Panc1 (cell line): ENCODE measurements at regions not wholly inside any gene's neighbourhood (a gene's known extent, or its start where the extent isn't known, plus 50 kb on each side); places are given as distances from the start of the nearest gene placed in this dataset.

ENCODE experiments used
- ATAC-seq: fragments of 200-7000 bp; cut with Tn5 transposase; 2 replicates; pipeline ENCODE4 v1.9.1; 2020; ENCODE audit warnings: mild to moderate bottlenecking, moderate library complexity
- BruUV-seq: library from RNA; stranded (reverse); fragments of 400-500 nt; replicated peaks from 2 replicates; lab custom pipeline; 2021; lab: Mats Ljungman, UMichigan
- CTCF ChIA-PET: fragments of 300-600 bp; sonication (Branson Sonifier 250); formaldehyde crosslinking; loops from one replicate; lab custom pipeline; 2022; ENCODE audit warnings: antibody characterized with exemption; lab: Charles Lee
- POLR2A ChIA-PET: fragments of 300-600 bp; sonication (Branson Sonifier 250); formaldehyde crosslinking; loops from one replicate; lab custom pipeline; 2022; ENCODE audit warnings: antibody characterized with exemption; lab: Charles Lee
- DNase-seq: peaks from one replicate; pipeline ENCODE4 v3.0.0-alpha.2; 2010; ENCODE audit warnings: low read depth, low spot score
- H3K27ac ChIP-seq: 2 replicates; pipeline ENCODE4 v1.5.1; 2011; ENCODE audit warnings: mild to moderate bottlenecking, low read length, inconsistent platforms
- H3K27me3 ChIP-seq: fragments of 200-500 bp; sonication (Bioruptor generic); 2 replicates; pipeline ENCODE4 v1.6.0; 2014; ENCODE audit warnings: low read length, inconsistent platforms; ENCODE audit not compliant: control insufficient read depth, insufficient read depth
- H3K36me3 ChIP-seq: fragments of 200-500 bp; sonication (Bioruptor generic); 2 replicates; pipeline ENCODE4 v1.5.1; 2014; ENCODE audit warnings: inconsistent platforms, mild to moderate bottlenecking, low read length, moderate library complexity; ENCODE audit not compliant: control insufficient read depth, insufficient read depth
- H3K4me1 ChIP-seq: 2 replicates; pipeline ENCODE4 v1.5.1; 2011; ENCODE audit warnings: inconsistent platforms, mild to moderate bottlenecking, low read length, moderate library complexity; ENCODE audit not compliant: control insufficient read depth, insufficient read depth
- H3K4me3 ChIP-seq, 2 experiments: 2 replicates each; pipeline ENCODE4 v1.5.1; 2011 to 2012; ENCODE audit warnings: low read depth in 2 of 2, low read length in 2 of 2, mild to moderate bottlenecking in 2 of 2, inconsistent platforms in 1 of 2, moderate library complexity in 1 of 2
- H3K9me3 ChIP-seq: fragments of 200-500 bp; sonication (Bioruptor generic); 2 replicates; pipeline ENCODE4 v1.5.1; 2014; ENCODE audit warnings: low read depth, mild to moderate bottlenecking, inconsistent platforms, low read length, moderate library complexity; ENCODE audit not compliant: control insufficient read depth, insufficient read depth
- POLR2AphosphoS5 ChIP-seq: IDR thresholded peaks from 2 replicates; pipeline ENCODE4 v1.6.1; 2012; ENCODE audit warnings: mild to moderate bottlenecking, low read depth, low read length, moderate library complexity
- REST ChIP-seq, 2 experiments: IDR thresholded peaks; 2 replicates each; pipeline ENCODE4 v1.6.1; 2011 to 2012; ENCODE audit warnings: low read depth in 2 of 2, control low read depth in 1 of 2, low read length in 1 of 2, mild to moderate bottlenecking in 1 of 2, moderate library complexity in 1 of 2; ENCODE audit not compliant: insufficient read depth in 1 of 2
- SIN3A ChIP-seq: IDR thresholded peaks from 2 replicates; pipeline ENCODE4 v1.6.1; 2012; ENCODE audit warnings: low read depth, mild to moderate bottlenecking, low read length, moderate library complexity, borderline replicate concordance; ENCODE audit not compliant: insufficient read depth
- TCF7L2 ChIP-seq: IDR thresholded peaks from 2 replicates; pipeline ENCODE4 v1.6.1; 2011; ENCODE audit warnings: mild to moderate bottlenecking, low read depth, low read length, inconsistent platforms
- in situ Hi-C: cut with HindIII; loops from 2 replicates; pipeline ENCODE4 v1.10.0; 2016; ENCODE audit warnings: low sequenced_read_pairs, low pct_unique_long_range_greater_than_20kb
- intact Hi-C: fragments of 100-400 bp; cut with micrococcal nuclease; formaldehyde crosslinking; loops from one replicate; pipeline ENCODE4 v1.10.0; 2022; ENCODE audit not compliant: unreplicated experiment
- TF ChIP-seq, protein P1 (sequence below): fragments of 450-650 bp; IDR thresholded peaks from 2 replicates; pipeline ENCODE4 v1.5.1; 2017; ENCODE audit warnings: mild to moderate bottlenecking

GRCh38 chr13:103716718-103717117 lies 650.5 kb upstream of the SLC10A2 start:
- in situ Hi-C loops (no loop called here), intact Hi-C loops (no loop called here)
- H3K27me3 ChIP-seq = no peaks in the 10 kb centered on the region
- H3K9me3 ChIP-seq = no peaks in the 10 kb centered on the region
- CTCF ChIA-PET = no interaction called here
- ATAC-seq (no peak), DNase-seq (no peak)
- BruUV-seq = no TSS peak
- H3K4me3 ChIP-seq = no peak overlapping the region
- no peak for TF ChIP-seq POLR2AphosphoS5
- TF ChIP-seq SIN3A = no peak
- TF ChIP-seq, protein P1, sequence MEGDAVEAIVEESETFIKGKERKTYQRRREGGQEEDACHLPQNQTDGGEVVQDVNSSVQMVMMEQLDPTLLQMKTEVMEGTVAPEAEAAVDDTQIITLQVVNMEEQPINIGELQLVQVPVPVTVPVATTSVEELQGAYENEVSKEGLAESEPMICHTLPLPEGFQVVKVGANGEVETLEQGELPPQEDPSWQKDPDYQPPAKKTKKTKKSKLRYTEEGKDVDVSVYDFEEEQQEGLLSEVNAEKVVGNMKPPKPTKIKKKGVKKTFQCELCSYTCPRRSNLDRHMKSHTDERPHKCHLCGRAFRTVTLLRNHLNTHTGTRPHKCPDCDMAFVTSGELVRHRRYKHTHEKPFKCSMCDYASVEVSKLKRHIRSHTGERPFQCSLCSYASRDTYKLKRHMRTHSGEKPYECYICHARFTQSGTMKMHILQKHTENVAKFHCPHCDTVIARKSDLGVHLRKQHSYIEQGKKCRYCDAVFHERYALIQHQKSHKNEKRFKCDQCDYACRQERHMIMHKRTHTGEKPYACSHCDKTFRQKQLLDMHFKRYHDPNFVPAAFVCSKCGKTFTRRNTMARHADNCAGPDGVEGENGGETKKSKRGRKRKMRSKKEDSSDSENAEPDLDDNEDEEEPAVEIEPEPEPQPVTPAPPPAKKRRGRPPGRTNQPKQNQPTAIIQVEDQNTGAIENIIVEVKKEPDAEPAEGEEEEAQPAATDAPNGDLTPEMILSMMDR = no peak
- TF ChIP-seq REST (IDR thresholded peaks at IDR 0.05; ENCODE audit: insufficient read depth in 1 of 2, low read depth in 2 of 2, low read length in 1 of 2) = no peak
- no peak for TF ChIP-seq TCF7L2
- H3K27ac ChIP-seq = no peak overlapping the region
- POLR2A ChIA-PET = interaction anchor here (0.5 kb wide), 1 partner anchor 26 kb away, joined by 4 read pairs; no protein-coding TSS in a partner anchor
- H3K4me1 ChIP-seq = no peaks in the 10 kb centered on the region
- H3K36me3 ChIP-seq = no peaks in the 10 kb centered on the region

DNA sequence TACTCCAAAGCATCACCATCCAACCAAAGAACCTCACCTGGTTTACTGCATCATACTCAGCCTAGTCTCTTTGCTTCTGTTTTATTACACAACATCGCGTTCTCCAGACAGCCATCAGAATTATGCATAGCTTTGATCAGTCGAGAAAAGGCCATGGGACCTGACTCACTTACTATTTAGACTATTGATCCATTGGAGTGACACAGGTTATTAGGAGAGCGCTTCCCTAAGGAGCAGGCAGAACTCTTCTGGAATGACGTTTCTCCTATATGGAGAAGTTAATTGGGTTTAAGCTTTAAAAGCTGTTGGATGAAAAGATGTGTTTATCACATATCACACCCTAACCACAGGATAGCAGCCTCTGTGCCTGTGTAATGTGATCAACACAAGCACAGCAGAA lies 649.1 kb upstream of the SLC10A2 start:
- ATAC-seq (no peak), DNase-seq (no peak)
- H3K36me3 ChIP-seq = no peaks in the 10 kb centered on the region
- ChIA-PET CTCF (no interaction called here), POLR2A (no interaction called here)
- no peaks in the 10 kb centered on the region for H3K9me3 ChIP-seq
- H3K4me1 ChIP-seq = no peaks in the 10 kb centered on the region
- TF ChIP-seq POLR2AphosphoS5 = no peak
- TF ChIP-seq REST (IDR thresholded peaks at IDR 0.05; ENCODE audit: insufficient read depth in 1 of 2, low read depth in 2 of 2, low read length in 1 of 2) = no peak
- TF ChIP-seq SIN3A = no peak
- no peak for TF ChIP-seq TCF7L2
- TF ChIP-seq, protein P1 = no peak
- no peak overlapping the region for H3K27ac ChIP-seq
- in situ Hi-C loops (no loop called here), intact Hi-C loops (no loop called here)
- H3K27me3 ChIP-seq = no peaks in the 10 kb centered on the region
- H3K4me3 ChIP-seq = no peak overlapping the region
- BruUV-seq = no TSS peak
